ENCODE measurements at regions not wholly inside any gene's neighbourhood (a gene's known extent, or its start where the extent isn't known, plus 50 kb on each side); places are given as distances from the start of the nearest gene placed in this dataset.

DNA sequence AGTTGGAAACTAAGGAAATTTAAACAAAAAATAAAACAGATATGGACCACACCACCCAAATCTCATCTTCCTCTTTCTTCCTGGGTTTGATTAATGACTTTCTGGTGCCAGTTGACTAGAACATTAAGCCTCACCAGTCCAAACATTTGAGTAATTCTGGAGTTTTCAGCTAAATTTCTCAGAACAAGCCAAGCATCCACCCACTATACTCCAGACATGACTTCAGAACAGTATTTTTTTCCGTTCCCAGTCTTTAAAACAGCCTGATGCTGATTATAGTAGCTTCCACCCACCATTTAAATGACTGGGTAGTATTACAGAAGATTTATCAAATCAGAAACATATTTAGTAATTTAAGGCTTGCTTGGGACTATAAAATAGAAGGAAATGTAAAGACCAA lies 230.9 kb upstream of the UBASH3B start:
- 91% methylated on average over 1 of the region's 1 CpG for WGBS
- TF ChIP-seq NR2F2 (IDR thresholded peaks at IDR 0.05) (no peak), HNF4G (IDR thresholded peaks at IDR 0.05) (no peak), RXRA (IDR thresholded peaks at IDR 0.05) (no peak), FOXA1 (IDR thresholded peaks at IDR 0.05) (no peak), JUND (IDR thresholded peaks at IDR 0.05) (no peak), EGR1 (IDR thresholded peaks at IDR 0.05; ENCODE audit: low read depth in 2 of 2) (no peak)
- TF ChIP-seq, protein P1, sequence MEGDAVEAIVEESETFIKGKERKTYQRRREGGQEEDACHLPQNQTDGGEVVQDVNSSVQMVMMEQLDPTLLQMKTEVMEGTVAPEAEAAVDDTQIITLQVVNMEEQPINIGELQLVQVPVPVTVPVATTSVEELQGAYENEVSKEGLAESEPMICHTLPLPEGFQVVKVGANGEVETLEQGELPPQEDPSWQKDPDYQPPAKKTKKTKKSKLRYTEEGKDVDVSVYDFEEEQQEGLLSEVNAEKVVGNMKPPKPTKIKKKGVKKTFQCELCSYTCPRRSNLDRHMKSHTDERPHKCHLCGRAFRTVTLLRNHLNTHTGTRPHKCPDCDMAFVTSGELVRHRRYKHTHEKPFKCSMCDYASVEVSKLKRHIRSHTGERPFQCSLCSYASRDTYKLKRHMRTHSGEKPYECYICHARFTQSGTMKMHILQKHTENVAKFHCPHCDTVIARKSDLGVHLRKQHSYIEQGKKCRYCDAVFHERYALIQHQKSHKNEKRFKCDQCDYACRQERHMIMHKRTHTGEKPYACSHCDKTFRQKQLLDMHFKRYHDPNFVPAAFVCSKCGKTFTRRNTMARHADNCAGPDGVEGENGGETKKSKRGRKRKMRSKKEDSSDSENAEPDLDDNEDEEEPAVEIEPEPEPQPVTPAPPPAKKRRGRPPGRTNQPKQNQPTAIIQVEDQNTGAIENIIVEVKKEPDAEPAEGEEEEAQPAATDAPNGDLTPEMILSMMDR (IDR thresholded peaks at IDR 0.05; ENCODE audit: low read depth, low read length, missing input control), result no peak
- TF ChIP-seq, protein P2, sequence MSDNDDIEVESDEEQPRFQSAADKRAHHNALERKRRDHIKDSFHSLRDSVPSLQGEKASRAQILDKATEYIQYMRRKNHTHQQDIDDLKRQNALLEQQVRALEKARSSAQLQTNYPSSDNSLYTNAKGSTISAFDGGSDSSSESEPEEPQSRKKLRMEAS (IDR thresholded peaks at IDR 0.05), result no peak
- DNase-seq (ENCODE audit: low spot score), result no peak

DNA sequence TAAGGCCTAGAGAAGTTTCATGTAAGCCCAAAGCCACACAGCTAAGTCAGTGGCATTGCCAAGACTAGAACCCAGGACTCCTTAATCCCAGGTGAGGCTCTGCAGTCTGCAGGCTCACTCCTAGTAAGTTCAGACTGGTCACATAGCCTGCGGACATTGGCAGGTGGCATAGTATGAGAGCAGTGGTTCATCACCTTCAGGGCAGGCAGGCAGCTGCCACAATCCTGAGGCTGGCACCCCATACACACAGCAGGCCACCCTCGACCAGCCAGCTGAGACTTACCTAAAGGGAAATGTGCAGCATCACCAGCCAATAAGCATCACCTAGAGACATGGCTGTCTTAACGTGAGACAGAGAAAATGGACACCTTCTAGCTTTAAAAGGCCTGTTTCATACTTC lies 231.6 kb upstream of the UBASH3B start:
- Histone ChIP-seq H3K36me3 (ENCODE audit: control insufficient read depth in 4 of 4, insufficient read depth in 3 of 4, low read depth in 1 of 4, low read length in 3 of 4) (no peaks in the 10 kb centered on the region), H3K4me1 (ENCODE audit: control insufficient read depth in 4 of 4, insufficient read depth in 4 of 4, low read length in 3 of 4) (peaks cover 0 to 6% (median 2%) of the 10 kb centered on the region in 4 donors), H3K27me3 (ENCODE audit: control insufficient read depth in 4 of 4, insufficient read depth in 4 of 4, low read length in 3 of 4) (no peaks in the 10 kb centered on the region), H3K27ac (ENCODE audit: low read depth in 1 of 2, low read length in 2 of 2) (no peak overlapping the region), H3K9me3 (ENCODE audit: control insufficient read depth in 4 of 4, low read length in 3 of 4) (no peaks in the 10 kb centered on the region), H3K4me3 (ENCODE audit: low read depth in 1 of 3, low read length in 3 of 3) (no peak overlapping the region), H3K9ac (ENCODE audit: low read depth in 1 of 2, low read length in 2 of 2) (no peak overlapping the region)
- 91% methylated on average over 3 of the region's 3 CpGs for WGBS
- no peak for DNase-seq (ENCODE audit: low spot score)
- TF ChIP-seq RXRA (IDR thresholded peaks at IDR 0.05) (no peak), HNF4G (IDR thresholded peaks at IDR 0.05) (no peak), NR2F2 (IDR thresholded peaks at IDR 0.05) (no peak), EGR1 (IDR thresholded peaks at IDR 0.05; ENCODE audit: low read depth in 2 of 2) (no peak), GABPA (IDR thresholded peaks at IDR 0.05 in 1 of 2, conservative IDR thresholded peaks at IDR 0.05 in 1 of 2) (no peak)
- TF ChIP-seq, protein P3, sequence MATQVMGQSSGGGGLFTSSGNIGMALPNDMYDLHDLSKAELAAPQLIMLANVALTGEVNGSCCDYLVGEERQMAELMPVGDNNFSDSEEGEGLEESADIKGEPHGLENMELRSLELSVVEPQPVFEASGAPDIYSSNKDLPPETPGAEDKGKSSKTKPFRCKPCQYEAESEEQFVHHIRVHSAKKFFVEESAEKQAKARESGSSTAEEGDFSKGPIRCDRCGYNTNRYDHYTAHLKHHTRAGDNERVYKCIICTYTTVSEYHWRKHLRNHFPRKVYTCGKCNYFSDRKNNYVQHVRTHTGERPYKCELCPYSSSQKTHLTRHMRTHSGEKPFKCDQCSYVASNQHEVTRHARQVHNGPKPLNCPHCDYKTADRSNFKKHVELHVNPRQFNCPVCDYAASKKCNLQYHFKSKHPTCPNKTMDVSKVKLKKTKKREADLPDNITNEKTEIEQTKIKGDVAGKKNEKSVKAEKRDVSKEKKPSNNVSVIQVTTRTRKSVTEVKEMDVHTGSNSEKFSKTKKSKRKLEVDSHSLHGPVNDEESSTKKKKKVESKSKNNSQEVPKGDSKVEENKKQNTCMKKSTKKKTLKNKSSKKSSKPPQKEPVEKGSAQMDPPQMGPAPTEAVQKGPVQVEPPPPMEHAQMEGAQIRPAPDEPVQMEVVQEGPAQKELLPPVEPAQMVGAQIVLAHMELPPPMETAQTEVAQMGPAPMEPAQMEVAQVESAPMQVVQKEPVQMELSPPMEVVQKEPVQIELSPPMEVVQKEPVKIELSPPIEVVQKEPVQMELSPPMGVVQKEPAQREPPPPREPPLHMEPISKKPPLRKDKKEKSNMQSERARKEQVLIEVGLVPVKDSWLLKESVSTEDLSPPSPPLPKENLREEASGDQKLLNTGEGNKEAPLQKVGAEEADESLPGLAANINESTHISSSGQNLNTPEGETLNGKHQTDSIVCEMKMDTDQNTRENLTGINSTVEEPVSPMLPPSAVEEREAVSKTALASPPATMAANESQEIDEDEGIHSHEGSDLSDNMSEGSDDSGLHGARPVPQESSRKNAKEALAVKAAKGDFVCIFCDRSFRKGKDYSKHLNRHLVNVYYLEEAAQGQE (IDR thresholded peaks at IDR 0.05), result no peak

More for the DNA sequence above, 230.9 kb upstream of the UBASH3B start:
- H3K36me3 ChIP-seq (ENCODE audit: control insufficient read depth in 4 of 4, insufficient read depth in 3 of 4, low read depth in 1 of 4, low read length in 3 of 4), result no peaks in the 10 kb centered on the region
- H3K27ac ChIP-seq (ENCODE audit: low read depth in 1 of 2, low read length in 2 of 2), result no peak overlapping the region
- H3K4me3 ChIP-seq (ENCODE audit: low read depth in 1 of 3, low read length in 3 of 3), result no peak overlapping the region
- H3K9me3 ChIP-seq (ENCODE audit: control insufficient read depth in 4 of 4, low read length in 3 of 4), result no peaks in the 10 kb centered on the region
- no peaks in the 10 kb centered on the region for H3K27me3 ChIP-seq (ENCODE audit: control insufficient read depth in 4 of 4, insufficient read depth in 4 of 4, low read length in 3 of 4)
- H3K4me1 ChIP-seq (ENCODE audit: control insufficient read depth in 4 of 4, insufficient read depth in 4 of 4, low read length in 3 of 4), result peaks cover 0 to 2% (median under 1%) of the 10 kb centered on the region in 4 donors
- no peak overlapping the region for H3K9ac ChIP-seq (ENCODE audit: low read depth in 1 of 2, low read length in 2 of 2)

DNA sequence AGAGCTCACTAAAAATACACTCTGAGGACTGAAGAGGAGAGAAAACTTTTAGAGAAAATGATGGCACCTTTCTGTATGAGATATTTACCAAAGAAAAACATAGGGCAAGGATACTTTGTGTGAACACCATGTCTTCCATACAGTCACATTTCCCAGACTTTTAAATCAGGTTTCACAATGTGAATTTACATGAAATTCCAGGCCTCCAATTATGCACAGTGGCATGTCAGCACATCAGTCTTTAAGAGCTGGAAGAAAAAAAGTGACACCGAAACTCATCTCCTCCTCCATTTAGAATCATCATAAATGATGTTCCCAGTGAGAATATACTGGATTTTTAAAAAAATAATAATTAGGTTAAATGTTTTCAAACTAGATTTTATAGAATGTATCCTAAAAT lies 232.2 kb upstream of the UBASH3B start:
- Histone ChIP-seq H3K9me3 (ENCODE audit: control insufficient read depth in 4 of 4, low read length in 3 of 4) (no peaks in the 10 kb centered on the region), H3K4me1 (ENCODE audit: control insufficient read depth in 4 of 4, insufficient read depth in 4 of 4, low read length in 3 of 4) (peaks cover 0 to 6% (median 2%) of the 10 kb centered on the region in 4 donors), H3K27ac (ENCODE audit: low read depth in 1 of 2, low read length in 2 of 2) (no peak overlapping the region), H3K4me3 (ENCODE audit: low read depth in 1 of 3, low read length in 3 of 3) (no peak overlapping the region), H3K36me3 (ENCODE audit: control insufficient read depth in 4 of 4, insufficient read depth in 3 of 4, low read depth in 1 of 4, low read length in 3 of 4) (no peaks in the 10 kb centered on the region), H3K9ac (ENCODE audit: low read depth in 1 of 2, low read length in 2 of 2) (no peak overlapping the region), H3K27me3 (ENCODE audit: control insufficient read depth in 4 of 4, insufficient read depth in 4 of 4, low read length in 3 of 4) (no peaks in the 10 kb centered on the region)
- 97% methylated on average over 1 of the region's 1 CpG for WGBS
- TF ChIP-seq FOXA1 (IDR thresholded peaks at IDR 0.05), result no peak
- TF ChIP-seq, protein P3 (IDR thresholded peaks at IDR 0.05), result no peak
- TF ChIP-seq JUND (IDR thresholded peaks at IDR 0.05), result no peak
- TF ChIP-seq, protein P4, sequence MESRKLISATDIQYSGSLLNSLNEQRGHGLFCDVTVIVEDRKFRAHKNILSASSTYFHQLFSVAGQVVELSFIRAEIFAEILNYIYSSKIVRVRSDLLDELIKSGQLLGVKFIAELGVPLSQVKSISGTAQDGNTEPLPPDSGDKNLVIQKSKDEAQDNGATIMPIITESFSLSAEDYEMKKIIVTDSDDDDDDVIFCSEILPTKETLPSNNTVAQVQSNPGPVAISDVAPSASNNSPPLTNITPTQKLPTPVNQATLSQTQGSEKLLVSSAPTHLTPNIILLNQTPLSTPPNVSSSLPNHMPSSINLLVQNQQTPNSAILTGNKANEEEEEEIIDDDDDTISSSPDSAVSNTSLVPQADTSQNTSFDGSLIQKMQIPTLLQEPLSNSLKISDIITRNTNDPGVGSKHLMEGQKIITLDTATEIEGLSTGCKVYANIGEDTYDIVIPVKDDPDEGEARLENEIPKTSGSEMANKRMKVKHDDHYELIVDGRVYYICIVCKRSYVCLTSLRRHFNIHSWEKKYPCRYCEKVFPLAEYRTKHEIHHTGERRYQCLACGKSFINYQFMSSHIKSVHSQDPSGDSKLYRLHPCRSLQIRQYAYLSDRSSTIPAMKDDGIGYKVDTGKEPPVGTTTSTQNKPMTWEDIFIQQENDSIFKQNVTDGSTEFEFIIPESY (IDR thresholded peaks at IDR 0.05), result no peak
- no peak for TF ChIP-seq RAD21 (IDR thresholded peaks at IDR 0.05)
- no peak for DNase-seq (ENCODE audit: low spot score)
